Colonic mucosa (tissue), 4 donors: ENCODE measurements at regions not wholly inside any gene's neighbourhood (a gene's known extent, or its start where the extent isn't known, plus 50 kb on each side); places are given as distances from the start of the nearest gene placed in this dataset.

Experiments
- DNase-seq: peaks from one replicate; pipeline ENCODE4 v3.0.0-alpha.2; 2020
- H3K27ac ChIP-seq: fragments of 200-600 bp; one replicate; pipeline ENCODE4 v1.8.0; 2021
- H3K27me3 ChIP-seq: fragments of 200-600 bp; one replicate; pipeline ENCODE4 v1.8.0; 2021
- H3K36me3 ChIP-seq: fragments of 200-600 bp; one replicate; pipeline ENCODE4 v1.8.0; 2021
- H3K4me1 ChIP-seq: fragments of 200-600 bp; one replicate; pipeline ENCODE4 v1.8.0; 2021; ENCODE audit warnings: mild to moderate bottlenecking
- H3K4me3 ChIP-seq: fragments of 200-600 bp; one replicate; pipeline ENCODE4 v1.8.0; 2021
- H3K9ac ChIP-seq, 2 donors: one replicate each; pipeline ENCODE4 v1.7.0; 2013; ENCODE audit warnings: control low read depth in 2 of 2, low read depth in 2 of 2, low read length in 2 of 2
- H3K9me3 ChIP-seq: fragments of 200-600 bp; one replicate; pipeline ENCODE4 v1.8.0; 2021
- intact Hi-C: fragments of 100-400 bp; cut with DNase I; formaldehyde crosslinking; loops from one replicate; pipeline ENCODE4 v1.14.1; 2022
- TF ChIP-seq, protein P1 (sequence below): fragments of 200-600 bp; IDR thresholded peaks from one replicate; pipeline ENCODE4 v1.8.0; 2022; ENCODE audit warnings: antibody characterized with exemption, mild to moderate bottlenecking
- donor health status: healthy.
- donor health status: DM: no; HTN: no; CAD: no.
- donor health status: DM: no; HTN: no; CAD: no.

DNA sequence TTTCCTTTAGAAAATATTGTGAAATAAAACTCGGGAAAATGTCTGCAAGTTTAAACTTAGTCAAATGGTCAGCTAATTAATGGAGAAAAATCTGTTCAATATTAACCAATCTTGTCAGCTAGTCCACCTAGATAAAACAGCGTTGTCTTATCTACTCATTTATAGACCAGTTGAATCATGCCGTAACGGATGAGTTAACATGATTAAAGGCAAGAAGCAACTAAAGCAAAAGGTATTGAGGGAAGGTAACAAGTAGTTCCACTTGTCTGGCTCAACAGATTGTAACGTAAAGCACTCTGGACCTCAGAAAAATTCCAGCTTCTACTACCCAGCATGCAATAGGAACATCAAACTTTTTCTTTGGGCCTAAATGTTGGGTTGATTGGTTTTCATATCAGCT lies 958.2 kb downstream of the DIAPH3 start:
- Histone ChIP-seq H3K9ac (no peak overlapping the region), H3K36me3 (no peaks in the 10 kb centered on the region), H3K4me1 (no peaks in the 10 kb centered on the region), H3K27ac (no peak overlapping the region), H3K27me3 (no peaks in the 10 kb centered on the region), H3K4me3 (no peak overlapping the region), H3K9me3 (no peaks in the 10 kb centered on the region)
- DNase-seq, result no peak
- TF ChIP-seq, protein P1, sequence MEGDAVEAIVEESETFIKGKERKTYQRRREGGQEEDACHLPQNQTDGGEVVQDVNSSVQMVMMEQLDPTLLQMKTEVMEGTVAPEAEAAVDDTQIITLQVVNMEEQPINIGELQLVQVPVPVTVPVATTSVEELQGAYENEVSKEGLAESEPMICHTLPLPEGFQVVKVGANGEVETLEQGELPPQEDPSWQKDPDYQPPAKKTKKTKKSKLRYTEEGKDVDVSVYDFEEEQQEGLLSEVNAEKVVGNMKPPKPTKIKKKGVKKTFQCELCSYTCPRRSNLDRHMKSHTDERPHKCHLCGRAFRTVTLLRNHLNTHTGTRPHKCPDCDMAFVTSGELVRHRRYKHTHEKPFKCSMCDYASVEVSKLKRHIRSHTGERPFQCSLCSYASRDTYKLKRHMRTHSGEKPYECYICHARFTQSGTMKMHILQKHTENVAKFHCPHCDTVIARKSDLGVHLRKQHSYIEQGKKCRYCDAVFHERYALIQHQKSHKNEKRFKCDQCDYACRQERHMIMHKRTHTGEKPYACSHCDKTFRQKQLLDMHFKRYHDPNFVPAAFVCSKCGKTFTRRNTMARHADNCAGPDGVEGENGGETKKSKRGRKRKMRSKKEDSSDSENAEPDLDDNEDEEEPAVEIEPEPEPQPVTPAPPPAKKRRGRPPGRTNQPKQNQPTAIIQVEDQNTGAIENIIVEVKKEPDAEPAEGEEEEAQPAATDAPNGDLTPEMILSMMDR, result no peak
- intact Hi-C loops, result no loop called here

DNA sequence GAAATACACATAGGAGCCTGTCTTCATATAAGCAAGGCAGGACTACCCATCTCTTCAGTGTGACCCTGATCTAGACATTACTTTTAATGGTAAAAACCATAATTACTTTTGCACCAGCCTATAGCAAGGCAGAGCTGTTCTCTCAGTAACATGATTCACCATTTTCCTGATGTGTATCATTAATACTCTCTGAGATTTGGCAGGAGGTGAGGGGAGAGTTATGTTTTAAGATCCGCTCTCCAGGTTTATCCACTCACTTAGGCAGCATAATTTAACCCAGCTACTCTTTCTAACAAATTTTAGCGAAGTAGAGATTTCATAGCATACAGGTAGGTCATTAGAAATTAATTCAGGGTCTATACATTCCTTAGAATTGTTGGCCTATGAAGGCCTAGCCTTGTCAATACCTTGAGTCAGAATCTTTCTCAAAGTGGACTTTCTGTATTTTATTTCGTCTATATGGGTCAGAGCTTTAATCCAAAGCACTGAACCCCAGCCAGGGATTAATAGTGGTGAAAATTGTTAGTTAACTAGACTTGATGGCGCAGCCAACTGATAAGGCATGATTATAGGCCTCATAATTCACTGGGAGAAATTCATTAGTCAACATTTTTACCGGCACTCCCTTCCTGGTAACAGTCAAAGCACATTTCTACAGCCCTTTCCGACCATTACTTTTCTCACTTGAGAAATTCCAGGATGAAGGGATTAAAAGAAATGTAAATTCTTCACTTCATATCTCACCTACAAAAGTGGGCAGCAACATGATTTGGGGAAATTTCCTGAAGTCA lies 955.1 kb downstream of the DIAPH3 start:
- Histone ChIP-seq H3K9ac (no peak overlapping the region), H3K36me3 (no peaks in the 10 kb centered on the region), H3K27ac (no peak overlapping the region), H3K27me3 (no peaks in the 10 kb centered on the region), H3K4me1 (no peaks in the 10 kb centered on the region), H3K4me3 (no peak overlapping the region), H3K9me3 (no peaks in the 10 kb centered on the region)
- intact Hi-C loops, result no loop called here
- DNase-seq, result no peak
- TF ChIP-seq, protein P1, result no peak

- H3K9me3 ChIP-seq, result no peaks in the 10 kb centered on the region
These were observed 953.2 kb downstream of the DIAPH3 start for GRCh38 chr13:59210543-59210942.

DNA sequence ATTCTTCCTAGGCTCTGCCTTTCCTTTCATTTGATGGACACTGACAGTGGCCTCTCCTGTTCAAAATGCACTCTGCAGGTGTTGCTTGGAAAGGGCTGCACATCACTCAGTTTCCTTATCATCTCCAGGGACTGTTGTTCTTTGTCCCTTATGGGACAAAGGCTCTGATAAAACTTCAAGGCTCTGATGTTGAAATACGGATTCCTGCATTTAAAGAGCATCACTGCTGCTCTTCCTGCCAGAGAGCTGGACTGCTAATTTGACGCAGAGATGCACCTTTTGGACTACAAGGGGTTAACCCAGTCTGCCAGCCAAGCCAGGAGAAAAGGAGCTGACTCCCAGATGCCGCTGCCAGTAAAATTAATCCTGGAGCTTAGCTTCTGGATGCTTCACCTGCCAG lies 952.1 kb downstream of the DIAPH3 start:
- H3K4me3 ChIP-seq, result no peak overlapping the region
- H3K27me3 ChIP-seq, result no peaks in the 10 kb centered on the region
- TF ChIP-seq, protein P1, result no peak
- no peaks in the 10 kb centered on the region for H3K4me1 ChIP-seq
- intact Hi-C loops, result no loop called here
- H3K27ac ChIP-seq, result no peak overlapping the region
- H3K9ac ChIP-seq, result no peak overlapping the region
- H3K36me3 ChIP-seq, result no peaks in the 10 kb centered on the region
- H3K9me3 ChIP-seq, result no peaks in the 10 kb centered on the region
- DNase-seq, result no peak

More at GRCh38 chr13:59210543-59210942, 953.2 kb downstream of the DIAPH3 start:
- H3K27me3 ChIP-seq, result no peaks in the 10 kb centered on the region
- no peak overlapping the region for H3K4me3 ChIP-seq
- H3K4me1 ChIP-seq, result no peaks in the 10 kb centered on the region
- no peak overlapping the region for H3K9ac ChIP-seq
- intact Hi-C loops, result no loop called here
- TF ChIP-seq, protein P1, result no peak
- no peak overlapping the region for H3K27ac ChIP-seq
- no peak for DNase-seq
- H3K36me3 ChIP-seq, result no peaks in the 10 kb centered on the region

DNA sequence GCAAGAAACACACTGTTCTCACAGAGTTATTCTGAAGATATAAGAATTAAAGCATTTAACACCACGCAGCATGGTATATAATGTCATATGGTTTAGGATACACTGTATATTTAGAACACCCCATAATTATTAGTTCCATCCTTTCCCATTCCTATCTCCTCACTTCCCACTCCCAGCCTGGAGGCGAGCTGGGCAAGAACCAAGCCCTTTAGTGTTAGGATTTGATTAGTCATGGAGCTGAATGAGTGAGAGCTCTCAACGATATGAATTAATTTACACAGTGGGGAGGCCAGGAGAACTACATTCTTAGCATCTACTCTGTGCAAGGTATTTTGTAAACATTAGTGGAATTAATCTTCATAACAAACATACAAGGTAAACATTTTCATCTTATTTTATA lies 934.3 kb downstream of the DIAPH3 start:
- no peaks in the 10 kb centered on the region for H3K36me3 ChIP-seq
- H3K4me3 ChIP-seq, result no peak overlapping the region
- DNase-seq, result no peak
- H3K9ac ChIP-seq, result no peak overlapping the region
- H3K27me3 ChIP-seq, result no peaks in the 10 kb centered on the region
- H3K4me1 ChIP-seq, result no peaks in the 10 kb centered on the region
- H3K9me3 ChIP-seq, result no peaks in the 10 kb centered on the region
- TF ChIP-seq, protein P1, result no peak
- H3K27ac ChIP-seq, result no peak overlapping the region
- intact Hi-C loops, result no loop called here
